WI38 (cell line): ENCODE measurements at regions not wholly inside any gene's neighbourhood (a gene's known extent, or its start where the extent isn't known, plus 50 kb on each side); places are given as distances from the start of the nearest gene placed in this dataset.

Source experiments
- H3K4me3 ChIP-seq: 2 replicates; pipeline ENCODE4 v1.5.1; 2011; ENCODE audit warnings: low read depth, mild to moderate bottlenecking, control low read depth, low read length
- CTCF ChIP-seq: IDR thresholded peaks from 2 replicates; pipeline ENCODE4 v1.5.1; 2012; ENCODE audit warnings: low read depth, mild to moderate bottlenecking, control low read depth, low read length

GRCh38 chr10:114708084-114708483 lies 50.0 kb upstream of the ABLIM1 start:
- no peak overlapping the region for H3K4me3 ChIP-seq
- no peak for TF ChIP-seq CTCF

GRCh38 chr10:114708717-114709335 lies 50.8 kb upstream of the ABLIM1 start:
- H3K4me3 ChIP-seq: no peak overlapping the region
- no peak for TF ChIP-seq CTCF

GRCh38 chr10:114709984-114710383 lies 51.9 kb upstream of the ABLIM1 start:
- no peak for TF ChIP-seq CTCF
- H3K4me3 ChIP-seq: no peak overlapping the region

- no peak for TF ChIP-seq CTCF
- no peak overlapping the region for H3K4me3 ChIP-seq
Observed at GRCh38 chr10:114711176-114711868, 53.2 kb upstream of the ABLIM1 start.

- no peak for TF ChIP-seq CTCF
Observed at GRCh38 chr10:114711869-114712250, 53.8 kb upstream of the ABLIM1 start.

GRCh38 chr10:114713525-114714090 lies 55.5 kb upstream of the ABLIM1 start:
- TF ChIP-seq CTCF: no peak
- no peak overlapping the region for H3K4me3 ChIP-seq

More at GRCh38 chr10:114711869-114712250, 53.8 kb upstream of the ABLIM1 start:
- no peak overlapping the region for H3K4me3 ChIP-seq

GRCh38 chr10:114714281-114714741 lies 56.2 kb upstream of the ABLIM1 start:
- TF ChIP-seq CTCF: no peak
- no peak overlapping the region for H3K4me3 ChIP-seq
